ENCODE measurements at regions not wholly inside any gene's neighbourhood (a gene's known extent, or its start where the extent isn't known, plus 50 kb on each side); places are given as distances from the start of the nearest gene placed in this dataset.

DNA sequence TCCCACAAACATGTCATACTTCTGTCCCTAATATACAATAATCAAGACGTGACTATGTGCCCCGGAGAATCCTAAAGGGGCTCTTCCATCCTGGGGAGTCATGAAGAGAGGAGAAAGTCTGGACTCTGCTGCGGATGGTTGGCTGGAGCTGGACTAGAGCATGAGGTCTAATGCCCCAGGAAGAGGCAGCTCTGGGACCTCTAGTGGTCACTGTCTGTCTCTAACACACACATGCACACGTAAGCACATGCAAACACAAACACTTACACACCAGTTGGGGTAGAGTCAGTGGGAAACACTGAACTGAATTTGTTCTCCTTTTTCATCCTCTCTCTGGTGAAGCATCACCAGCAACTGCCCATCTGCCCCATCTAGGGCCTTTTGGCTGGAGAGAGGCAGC is 271.6 kb downstream of the TDRD15 start:
- no peak for DNase-seq (ENCODE audit: low spot score)

DNA sequence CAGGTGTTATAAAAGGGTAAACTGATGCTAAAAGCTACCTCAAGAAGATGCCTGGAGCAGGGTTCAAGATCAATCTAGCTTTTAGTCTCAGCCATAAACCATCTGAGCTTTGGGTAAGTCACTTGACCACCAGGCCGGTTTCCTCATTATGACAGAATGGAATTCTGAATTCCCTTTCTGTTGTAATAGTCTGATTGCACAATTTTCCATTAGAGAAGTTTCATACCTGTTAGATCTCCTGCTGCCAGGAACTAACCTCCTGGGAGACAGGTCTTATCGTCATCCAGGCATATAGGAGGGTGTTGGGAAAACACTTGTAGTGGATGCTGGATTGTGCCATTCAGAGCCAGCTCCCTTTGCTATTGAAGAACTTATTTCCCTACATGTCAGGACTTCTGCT is 272.5 kb downstream of the TDRD15 start:
- DNase-seq (ENCODE audit: low spot score) = no peak

GRCh38 chr2:21401022-21401698 is 277.4 kb downstream of the TDRD15 start:
- DNase-seq (ENCODE audit: low spot score) = no peak

GRCh38 chr2:21404137-21404536 is 280.4 kb downstream of the TDRD15 start:
- no peak for DNase-seq (ENCODE audit: low spot score)

GRCh38 chr2:21404827-21405625 is 281.3 kb downstream of the TDRD15 start:
- no peak for DNase-seq (ENCODE audit: low spot score)

DNA sequence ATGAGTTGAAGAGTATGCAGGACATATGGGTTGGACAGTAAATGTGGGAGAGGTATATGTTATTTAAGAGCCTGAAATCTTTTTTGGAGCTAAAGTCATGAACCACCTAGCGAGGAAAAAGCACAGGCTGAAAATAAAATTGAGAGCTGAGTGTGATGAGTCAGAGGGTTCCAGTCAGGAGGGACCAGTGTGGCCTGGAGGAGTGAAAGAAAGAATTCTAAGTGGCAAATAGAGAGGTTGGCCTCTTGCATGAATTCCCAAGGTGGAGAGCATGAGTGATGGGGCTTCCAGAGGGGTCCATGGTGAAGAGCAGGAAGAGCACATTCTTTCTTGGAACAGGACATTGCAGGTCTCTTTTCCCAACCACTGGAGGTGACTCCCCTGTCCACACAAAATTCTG is 282.6 kb downstream of the TDRD15 start:
- no peak for DNase-seq (ENCODE audit: low spot score)

GRCh38 chr2:21406911-21407310 is 283.1 kb downstream of the TDRD15 start:
- no peak for DNase-seq (ENCODE audit: low spot score)

DNA sequence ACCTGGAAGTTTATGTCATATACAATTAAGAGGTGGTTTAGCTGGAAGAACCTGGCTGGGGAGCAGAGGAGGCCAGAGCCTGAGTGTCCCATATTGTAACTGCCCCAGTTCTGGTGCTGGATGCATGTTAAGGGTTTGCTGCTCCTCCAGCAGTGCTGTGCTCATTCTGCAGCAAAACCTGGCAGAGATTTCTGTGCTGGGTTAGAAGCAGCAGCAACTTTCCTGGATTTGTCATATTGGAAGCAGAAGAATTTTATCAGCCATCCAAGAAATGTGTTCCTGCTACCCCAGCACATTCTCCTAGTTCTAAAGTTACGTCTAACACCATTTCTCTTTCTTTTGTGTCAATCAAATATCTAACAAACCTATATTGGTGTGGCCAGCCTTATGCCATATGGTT is 284.1 kb downstream of the TDRD15 start:
- DNase-seq (ENCODE audit: low spot score) = no peak

DNA sequence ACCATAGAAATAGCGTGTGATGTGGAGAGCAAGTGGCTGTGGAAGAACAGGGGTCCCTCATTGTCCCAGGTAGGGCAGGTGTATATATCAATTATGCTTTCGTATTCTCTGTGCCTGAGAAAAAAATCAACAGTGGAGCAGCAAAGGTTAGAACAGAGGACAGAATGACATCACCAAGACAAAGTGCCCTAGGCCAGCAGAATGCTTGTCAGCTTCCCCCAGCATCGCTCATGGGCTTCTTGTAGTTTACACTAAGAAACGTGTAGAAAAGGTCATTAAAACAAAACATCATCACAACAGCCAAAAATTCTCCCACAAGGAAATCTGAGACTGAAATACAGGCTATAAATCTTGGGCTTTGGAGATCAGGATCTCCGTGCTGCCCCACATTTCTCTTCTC is 288.0 kb downstream of the TDRD15 start:
- no peak for DNase-seq (ENCODE audit: low spot score)

DNA sequence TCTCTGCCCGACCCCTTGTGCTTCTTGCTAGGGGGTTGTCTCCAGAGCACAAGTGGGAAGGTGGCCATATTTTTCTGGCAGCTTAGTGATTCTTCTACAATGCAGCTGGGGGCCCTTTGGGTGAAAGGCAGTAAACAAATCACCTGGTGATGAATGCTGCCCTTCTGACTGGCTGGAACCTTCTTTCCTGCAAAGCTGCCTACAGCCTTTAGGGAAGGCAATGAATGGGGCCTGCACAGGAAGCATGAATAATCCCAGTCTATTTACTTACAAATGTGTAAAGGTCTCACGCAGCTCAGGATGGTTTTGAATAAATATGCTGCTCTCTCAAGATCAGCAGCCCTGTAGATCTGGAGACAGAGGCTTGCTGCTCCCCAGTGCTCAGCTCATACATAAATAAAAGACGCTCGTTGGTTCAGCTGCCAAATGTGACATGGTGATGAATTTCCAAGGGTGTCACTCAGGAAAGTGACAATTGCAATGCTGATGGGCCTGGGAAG is 289.2 kb downstream of the TDRD15 start:
- DNase-seq (ENCODE audit: low spot score) = no peak

- DNase-seq (ENCODE audit: low spot score) = no peak
These were observed 291.5 kb downstream of the TDRD15 start for GRCh38 chr2:21415234-21415633.

DNA sequence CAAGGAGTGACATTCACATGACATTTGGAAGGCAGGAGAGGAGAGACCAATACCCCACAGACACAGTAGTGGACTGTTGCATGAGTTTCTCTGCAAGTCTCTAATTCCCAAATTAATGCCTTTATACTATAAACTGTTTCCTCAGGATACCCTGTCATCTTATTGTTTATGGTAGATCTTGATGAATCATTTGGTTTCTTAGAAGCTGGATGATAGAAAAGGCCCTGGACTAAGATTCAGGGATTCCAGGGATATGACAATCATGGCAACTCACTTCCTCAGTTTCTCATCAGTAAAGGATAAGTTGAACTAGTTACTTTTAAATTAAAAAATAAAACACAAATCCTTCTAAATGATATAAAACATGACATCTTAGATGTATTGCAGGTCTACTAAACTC is 292.5 kb downstream of the TDRD15 start:
- no peak for DNase-seq (ENCODE audit: low spot score)

DNA sequence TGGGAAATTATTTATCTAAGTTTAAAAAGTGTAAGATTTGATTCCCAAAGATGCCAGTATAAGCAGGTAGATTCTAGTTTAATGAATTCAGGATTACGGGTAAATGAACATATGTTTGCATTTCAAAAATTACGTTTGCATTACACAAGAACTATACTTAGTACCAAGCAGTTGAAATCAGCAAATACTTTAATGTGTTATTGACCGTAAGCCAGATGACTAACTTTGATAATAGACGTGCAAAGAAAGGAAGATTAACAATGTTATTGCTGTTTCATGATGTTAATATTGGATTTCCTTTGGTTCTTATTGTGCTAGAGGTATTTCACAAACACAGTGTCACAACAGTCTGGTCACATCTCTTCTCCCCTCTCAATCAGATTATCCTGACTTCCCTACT is 294.7 kb downstream of the TDRD15 start:
- DNase-seq (ENCODE audit: low spot score) = no peak

DNA sequence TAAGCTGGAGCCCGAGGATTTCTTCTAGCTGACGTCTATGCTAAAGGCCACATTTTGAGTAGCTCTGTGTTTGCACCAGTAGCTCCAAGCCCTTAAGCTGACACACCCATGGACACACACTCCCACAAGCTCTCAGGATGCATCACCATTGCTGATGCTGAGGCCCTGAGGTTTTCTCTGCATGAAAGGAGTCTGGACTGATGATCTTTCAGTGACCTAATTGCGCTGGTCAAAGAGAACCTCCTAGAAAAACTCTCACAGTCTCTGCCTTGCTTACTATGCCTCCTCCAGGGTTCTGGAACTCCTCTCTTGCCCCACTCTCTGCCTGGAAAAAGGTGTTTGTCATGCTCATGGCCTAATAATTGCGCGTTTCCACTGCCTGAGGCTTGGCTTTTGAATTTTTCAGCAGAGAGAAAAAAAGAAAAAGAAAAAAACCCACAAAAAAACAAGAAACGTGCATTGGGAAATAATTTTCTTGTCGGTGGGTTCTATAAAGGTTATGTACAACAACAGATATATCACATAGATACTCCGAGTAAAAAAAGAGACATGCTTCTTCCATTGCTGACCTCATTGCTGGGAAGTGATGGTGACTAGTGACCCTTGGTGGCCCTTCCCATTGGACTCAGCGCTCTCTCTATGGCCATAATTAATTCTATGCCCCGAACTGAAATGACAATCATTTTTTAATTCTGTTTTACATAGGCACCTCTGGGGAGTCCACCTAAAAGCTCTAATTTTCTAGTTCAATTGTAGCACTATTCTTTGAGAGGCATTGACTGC is 297.0 kb downstream of the TDRD15 start:
- DNase-seq (ENCODE audit: low spot score) = no peak

DNA sequence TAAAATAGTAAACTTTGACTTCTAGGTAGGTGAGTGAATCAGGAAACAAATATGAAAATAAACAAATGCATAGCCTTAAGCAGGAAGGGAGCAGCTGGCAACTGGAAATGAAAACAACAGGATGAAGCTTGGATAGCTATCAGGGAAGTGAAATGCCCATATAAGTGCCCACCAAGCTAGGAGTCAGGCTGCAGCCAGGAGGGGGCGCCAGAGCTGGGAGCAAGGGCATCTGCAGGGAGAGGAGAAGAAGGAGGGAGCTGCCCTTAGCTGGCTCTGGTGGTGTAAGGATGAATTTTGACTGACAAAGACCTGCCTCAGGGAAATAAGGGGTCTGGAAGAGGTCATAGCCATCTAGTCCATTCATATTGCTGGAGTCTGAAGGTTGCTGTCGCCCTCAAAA is 298.3 kb downstream of the TDRD15 start:
- DNase-seq (ENCODE audit: low spot score) = no peak

DNA sequence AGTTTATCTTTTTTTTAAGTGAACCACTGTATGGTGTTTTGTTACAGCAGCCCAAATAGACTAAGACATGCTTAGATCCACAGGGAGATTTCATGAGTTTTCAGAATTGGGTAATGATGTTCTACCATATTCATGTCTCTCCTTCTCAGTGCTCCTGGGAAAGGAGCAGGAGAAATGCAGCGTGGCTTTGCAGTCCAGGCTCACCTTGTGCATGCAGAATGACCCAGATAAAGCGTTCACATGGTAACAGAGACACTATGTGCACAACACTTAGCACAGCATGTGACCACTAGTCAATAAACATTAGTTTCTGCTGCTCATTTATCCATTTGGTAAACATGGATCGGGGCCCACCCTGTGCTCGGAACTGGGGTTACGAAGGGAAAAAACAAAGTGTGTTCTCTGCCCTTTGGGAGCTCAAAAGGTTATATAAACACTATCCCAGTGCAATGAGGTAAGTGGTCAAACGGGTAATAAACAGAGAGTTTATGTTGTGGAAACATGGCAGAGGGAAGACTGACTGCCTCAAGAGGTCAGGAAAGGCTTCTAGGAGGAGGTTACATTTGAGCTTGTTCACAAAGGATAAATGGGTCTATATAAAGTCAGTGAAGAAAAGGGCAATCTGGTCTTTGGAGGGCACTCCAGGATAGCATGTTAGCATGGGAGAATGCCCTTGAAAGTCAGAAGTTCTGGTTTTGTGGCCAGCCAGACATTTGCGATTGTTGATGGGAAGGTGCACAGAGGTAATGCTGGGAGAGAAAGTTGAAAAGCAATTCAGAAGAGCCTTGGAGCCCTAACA is 299.2 kb downstream of the TDRD15 start:
- DNase-seq (ENCODE audit: low spot score) = no peak

- no peak for DNase-seq (ENCODE audit: low spot score)
These were observed 300.1 kb downstream of the TDRD15 start for GRCh38 chr2:21423854-21424253.

DNA sequence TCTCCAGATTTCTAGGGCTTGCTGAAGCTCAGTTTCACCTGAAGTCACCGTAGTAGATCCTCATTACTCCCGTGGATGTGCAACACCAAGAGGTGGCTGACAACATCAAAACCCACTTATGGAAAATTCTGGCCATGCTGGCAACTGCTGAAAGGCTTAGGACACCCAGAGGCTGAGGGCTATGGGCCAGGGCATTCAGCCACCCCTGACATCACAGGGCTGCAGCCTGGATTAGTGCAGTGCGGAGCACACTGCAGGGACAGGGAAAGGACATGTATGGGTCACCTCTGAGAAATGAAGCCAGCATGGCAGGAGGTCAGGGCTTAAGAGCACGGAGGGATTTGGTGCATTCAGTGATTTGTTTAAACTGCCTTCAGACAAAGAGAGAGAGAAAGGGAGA is 300.6 kb downstream of the TDRD15 start:
- DNase-seq (ENCODE audit: low spot score) = no peak

- no peak for DNase-seq (ENCODE audit: low spot score)
These were observed 303.8 kb downstream of the TDRD15 start for GRCh38 chr2:21427606-21428005.

- DNase-seq (ENCODE audit: low spot score) = no peak
These were observed 305.0 kb downstream of the TDRD15 start for GRCh38 chr2:21428754-21429153.

- no peak for DNase-seq (ENCODE audit: low spot score)
These were observed 306.0 kb downstream of the TDRD15 start for GRCh38 chr2:21429747-21430146.

DNA sequence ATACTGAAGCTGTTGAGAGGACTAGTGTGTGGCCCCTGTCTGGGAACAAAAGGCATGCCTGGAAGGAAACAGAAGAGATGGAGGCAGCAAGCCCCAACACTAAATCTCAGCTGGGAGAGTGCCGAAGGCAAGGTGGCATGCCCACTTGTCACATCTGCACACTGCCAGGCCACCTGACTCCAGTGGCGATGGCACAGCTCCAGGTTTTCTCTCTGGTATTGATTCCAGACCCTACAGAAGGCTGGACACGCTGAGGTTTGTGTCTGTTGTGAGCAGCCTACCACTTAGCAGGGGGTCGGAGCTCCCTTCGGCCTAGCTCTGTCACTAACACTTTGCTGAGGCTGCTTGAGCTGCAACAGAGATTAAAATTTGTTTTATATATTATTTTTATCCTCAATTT is 307.3 kb downstream of the TDRD15 start:
- DNase-seq (ENCODE audit: low spot score) = no peak

All from CD4-positive, alpha-beta T cell treated with Interleukin-6 at 100 ng/mL for 8 hours (primary cell).